B cell (primary cell): ENCODE measurements at regions not wholly inside any gene's neighbourhood (a gene's known extent, or its start where the extent isn't known, plus 50 kb on each side); places are given as distances from the start of the nearest gene placed in this dataset.

ENCODE experiments used
- EZH2 ChIP-seq: IDR thresholded peaks from 2 replicates; pipeline ENCODE4 v1.6.1; 2012; ENCODE audit warnings: borderline replicate concordance, low read depth, mild to moderate bottlenecking, moderate library complexity, low read length; ENCODE audit not compliant: insufficient read depth, poor library complexity, severe bottlenecking
- TF ChIP-seq, protein P1 (sequence below): fragments of 200-600 bp; IDR thresholded peaks from one replicate; pipeline ENCODE4 v1.8.0; 2022; ENCODE audit warnings: antibody characterized with exemption, mild to moderate bottlenecking

DNA sequence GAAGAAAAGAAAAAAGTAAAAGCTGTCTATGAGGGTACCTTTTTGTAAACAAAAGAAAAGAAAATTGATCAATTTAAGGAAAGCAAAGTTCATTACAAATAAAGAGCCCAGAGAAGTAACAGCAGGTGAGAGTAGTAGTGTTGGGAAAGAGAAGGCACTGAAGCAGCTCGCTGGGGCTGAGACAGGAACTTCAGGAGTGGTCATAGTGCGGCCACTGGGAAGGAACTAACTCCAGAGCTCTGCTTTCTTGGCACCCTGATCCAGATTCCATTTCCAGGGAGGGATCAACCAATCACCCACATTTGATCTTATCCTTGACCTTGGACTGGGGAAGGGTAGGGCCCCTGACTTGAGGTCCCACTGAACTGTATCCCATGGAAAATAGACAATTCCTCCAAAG, 617.6 kb downstream of the CPS1 start:
- TF ChIP-seq, protein P1, sequence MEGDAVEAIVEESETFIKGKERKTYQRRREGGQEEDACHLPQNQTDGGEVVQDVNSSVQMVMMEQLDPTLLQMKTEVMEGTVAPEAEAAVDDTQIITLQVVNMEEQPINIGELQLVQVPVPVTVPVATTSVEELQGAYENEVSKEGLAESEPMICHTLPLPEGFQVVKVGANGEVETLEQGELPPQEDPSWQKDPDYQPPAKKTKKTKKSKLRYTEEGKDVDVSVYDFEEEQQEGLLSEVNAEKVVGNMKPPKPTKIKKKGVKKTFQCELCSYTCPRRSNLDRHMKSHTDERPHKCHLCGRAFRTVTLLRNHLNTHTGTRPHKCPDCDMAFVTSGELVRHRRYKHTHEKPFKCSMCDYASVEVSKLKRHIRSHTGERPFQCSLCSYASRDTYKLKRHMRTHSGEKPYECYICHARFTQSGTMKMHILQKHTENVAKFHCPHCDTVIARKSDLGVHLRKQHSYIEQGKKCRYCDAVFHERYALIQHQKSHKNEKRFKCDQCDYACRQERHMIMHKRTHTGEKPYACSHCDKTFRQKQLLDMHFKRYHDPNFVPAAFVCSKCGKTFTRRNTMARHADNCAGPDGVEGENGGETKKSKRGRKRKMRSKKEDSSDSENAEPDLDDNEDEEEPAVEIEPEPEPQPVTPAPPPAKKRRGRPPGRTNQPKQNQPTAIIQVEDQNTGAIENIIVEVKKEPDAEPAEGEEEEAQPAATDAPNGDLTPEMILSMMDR: no peak
- TF ChIP-seq EZH2: no peak
